ENCODE measurements at regions not wholly inside any gene's neighbourhood (a gene's known extent, or its start where the extent isn't known, plus 50 kb on each side); places are given as distances from the start of the nearest gene placed in this dataset.

GRCh38 chr2:88855620-88856408 lies 164.3 kb downstream of the RPIA start:
- H3K36me3 Mint-ChIP-seq (ENCODE audit: low read depth) = no peaks in the 10 kb centered on the region
- H3K9me3 Mint-ChIP-seq = no peaks in the 10 kb centered on the region
- Histone ChIP-seq H3K27me3 (ENCODE audit: insufficient read depth) (no peaks in the 10 kb centered on the region), H2AFZ (0 out of 2 replicates have a peak overlapping the region, but pooled peaks have one; percentile 52), H3K27ac (ENCODE audit: low read depth) (no peak overlapping the region), H3K36me3 (ENCODE audit: insufficient read depth) (no peaks in the 10 kb centered on the region), H3K4me3 (no peak overlapping the region), H3K4me1 (ENCODE audit: insufficient read depth) (peaks cover 21% of the 10 kb centered on the region), H3K79me2 (replicated peaks; ENCODE audit: insufficient read depth) (no peaks in the 10 kb centered on the region), H3K4me2 (no peak overlapping the region), H3K9me2 (ENCODE audit: insufficient read depth) (no peaks in the 10 kb centered on the region), H4K20me1 (replicated peaks; ENCODE audit: insufficient read depth) (no peaks in the 10 kb centered on the region), H3F3A (replicated peaks; ENCODE audit: low read depth) (no peaks in the 10 kb centered on the region)
- H3K27me3 Mint-ChIP-seq (ENCODE audit: insufficient read depth, low read depth, poor library complexity) = peaks cover 2% of the 10 kb centered on the region
- DNase-seq (ENCODE audit: low spot score) (no peak), ATAC-seq (no peak)
- no peak overlapping the region for H3K4me3 Mint-ChIP-seq
- TF ChIP-seq EZH2 (IDR thresholded peaks at IDR 0.05; ENCODE audit: low read depth, unreplicated experiment) (no peak), STAT1 (IDR thresholded peaks at IDR 0.05; ENCODE audit: unreplicated experiment) (no peak), JUNB (IDR thresholded peaks at IDR 0.05; ENCODE audit: unreplicated experiment) (no peak), POLR2AphosphoS5 (IDR thresholded peaks at IDR 0.05; ENCODE audit: low read depth) (no peak)
- peaks cover 33% of the 10 kb centered on the region for H3K4me1 Mint-ChIP-seq
- no peak overlapping the region for H3K27ac Mint-ChIP-seq

GRCh38 chr2:88856409-88857135 lies 165.1 kb downstream of the RPIA start:
- peaks cover 33% of the 10 kb centered on the region for H3K4me1 Mint-ChIP-seq
- H3K4me3 Mint-ChIP-seq = no peak overlapping the region
- no peaks in the 10 kb centered on the region for H3K27me3 ChIP-seq (ENCODE audit: insufficient read depth)
- TF ChIP-seq EZH2phosphoT487 (IDR thresholded peaks at IDR 0.05; ENCODE audit: unreplicated experiment) (no peak), POLR2AphosphoS5 (IDR thresholded peaks at IDR 0.05; ENCODE audit: low read depth) (no peak), STAT1 (IDR thresholded peaks at IDR 0.05; ENCODE audit: unreplicated experiment) (no peak), ZNF114 (CRISPR knock-in tag; IDR thresholded peaks at IDR 0.05) (no peak)
- TF ChIP-seq, protein P1, sequence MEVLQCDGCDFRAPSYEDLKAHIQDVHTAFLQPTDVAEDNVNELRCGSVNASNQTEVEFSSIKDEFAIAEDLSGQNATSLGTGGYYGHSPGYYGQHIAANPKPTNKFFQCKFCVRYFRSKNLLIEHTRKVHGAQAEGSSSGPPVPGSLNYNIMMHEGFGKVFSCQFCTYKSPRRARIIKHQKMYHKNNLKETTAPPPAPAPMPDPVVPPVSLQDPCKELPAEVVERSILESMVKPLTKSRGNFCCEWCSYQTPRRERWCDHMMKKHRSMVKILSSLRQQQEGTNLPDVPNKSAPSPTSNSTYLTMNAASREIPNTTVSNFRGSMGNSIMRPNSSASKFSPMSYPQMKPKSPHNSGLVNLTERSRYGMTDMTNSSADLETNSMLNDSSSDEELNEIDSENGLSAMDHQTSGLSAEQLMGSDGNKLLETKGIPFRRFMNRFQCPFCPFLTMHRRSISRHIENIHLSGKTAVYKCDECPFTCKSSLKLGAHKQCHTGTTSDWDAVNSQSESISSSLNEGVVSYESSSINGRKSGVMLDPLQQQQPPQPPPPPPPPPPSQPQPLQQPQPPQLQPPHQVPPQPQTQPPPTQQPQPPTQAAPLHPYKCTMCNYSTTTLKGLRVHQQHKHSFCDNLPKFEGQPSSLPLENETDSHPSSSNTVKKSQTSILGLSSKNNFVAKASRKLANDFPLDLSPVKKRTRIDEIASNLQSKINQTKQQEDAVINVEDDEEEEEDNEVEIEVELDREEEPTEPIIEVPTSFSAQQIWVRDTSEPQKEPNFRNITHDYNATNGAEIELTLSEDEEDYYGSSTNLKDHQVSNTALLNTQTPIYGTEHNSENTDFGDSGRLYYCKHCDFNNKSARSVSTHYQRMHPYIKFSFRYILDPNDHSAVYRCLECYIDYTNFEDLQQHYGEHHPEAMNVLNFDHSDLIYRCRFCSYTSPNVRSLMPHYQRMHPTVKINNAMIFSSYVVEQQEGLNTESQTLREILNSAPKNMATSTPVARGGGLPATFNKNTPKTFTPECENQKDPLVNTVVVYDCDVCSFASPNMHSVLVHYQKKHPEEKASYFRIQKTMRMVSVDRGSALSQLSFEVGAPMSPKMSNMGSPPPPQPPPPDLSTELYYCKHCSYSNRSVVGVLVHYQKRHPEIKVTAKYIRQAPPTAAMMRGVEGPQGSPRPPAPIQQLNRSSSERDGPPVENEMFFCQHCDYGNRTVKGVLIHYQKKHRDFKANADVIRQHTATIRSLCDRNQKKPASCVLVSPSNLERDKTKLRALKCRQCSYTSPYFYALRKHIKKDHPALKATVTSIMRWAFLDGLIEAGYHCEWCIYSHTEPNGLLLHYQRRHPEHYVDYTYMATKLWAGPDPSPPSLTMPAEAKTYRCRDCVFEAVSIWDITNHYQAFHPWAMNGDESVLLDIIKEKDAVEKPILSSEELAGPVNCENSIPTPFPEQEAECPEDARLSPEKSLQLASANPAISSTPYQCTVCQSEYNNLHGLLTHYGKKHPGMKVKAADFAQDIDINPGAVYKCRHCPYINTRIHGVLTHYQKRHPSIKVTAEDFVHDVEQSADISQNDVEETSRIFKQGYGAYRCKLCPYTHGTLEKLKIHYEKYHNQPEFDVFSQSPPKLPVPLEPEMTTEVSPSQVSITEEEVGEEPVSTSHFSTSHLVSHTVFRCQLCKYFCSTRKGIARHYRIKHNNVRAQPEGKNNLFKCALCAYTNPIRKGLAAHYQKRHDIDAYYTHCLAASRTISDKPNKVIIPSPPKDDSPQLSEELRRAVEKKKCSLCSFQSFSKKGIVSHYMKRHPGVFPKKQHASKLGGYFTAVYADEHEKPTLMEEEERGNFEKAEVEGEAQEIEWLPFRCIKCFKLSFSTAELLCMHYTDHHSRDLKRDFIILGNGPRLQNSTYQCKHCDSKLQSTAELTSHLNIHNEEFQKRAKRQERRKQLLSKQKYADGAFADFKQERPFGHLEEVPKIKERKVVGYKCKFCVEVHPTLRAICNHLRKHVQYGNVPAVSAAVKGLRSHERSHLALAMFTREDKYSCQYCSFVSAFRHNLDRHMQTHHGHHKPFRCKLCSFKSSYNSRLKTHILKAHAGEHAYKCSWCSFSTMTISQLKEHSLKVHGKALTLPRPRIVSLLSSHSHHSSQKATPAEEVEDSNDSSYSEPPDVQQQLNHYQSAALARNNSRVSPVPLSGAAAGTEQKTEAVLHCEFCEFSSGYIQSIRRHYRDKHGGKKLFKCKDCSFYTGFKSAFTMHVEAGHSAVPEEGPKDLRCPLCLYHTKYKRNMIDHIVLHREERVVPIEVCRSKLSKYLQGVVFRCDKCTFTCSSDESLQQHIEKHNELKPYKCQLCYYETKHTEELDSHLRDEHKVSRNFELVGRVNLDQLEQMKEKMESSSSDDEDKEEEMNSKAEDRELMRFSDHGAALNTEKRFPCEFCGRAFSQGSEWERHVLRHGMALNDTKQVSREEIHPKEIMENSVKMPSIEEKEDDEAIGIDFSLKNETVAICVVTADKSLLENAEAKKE (CRISPR knock-in tag; IDR thresholded peaks at IDR 0.05) = no peak
- peaks cover 21% of the 10 kb centered on the region for H3K4me1 ChIP-seq (ENCODE audit: insufficient read depth)
- no peaks in the 10 kb centered on the region for H3K9me2 ChIP-seq (ENCODE audit: insufficient read depth)
- H2AFZ ChIP-seq = no peak overlapping the region
- no peaks in the 10 kb centered on the region for H3K36me3 ChIP-seq (ENCODE audit: insufficient read depth)
- no peak for DNase-seq (ENCODE audit: low spot score)
- H3K27me3 Mint-ChIP-seq (ENCODE audit: insufficient read depth, low read depth, poor library complexity) = peaks cover 2% of the 10 kb centered on the region
- no peak overlapping the region for H3K27ac Mint-ChIP-seq
- no peaks in the 10 kb centered on the region for H4K20me1 ChIP-seq (replicated peaks; ENCODE audit: insufficient read depth)
- H3F3A ChIP-seq (replicated peaks; ENCODE audit: low read depth) = no peaks in the 10 kb centered on the region
- no peak overlapping the region for H3K4me3 ChIP-seq
- no peaks in the 10 kb centered on the region for H3K9me3 Mint-ChIP-seq
- H3K27ac ChIP-seq (ENCODE audit: low read depth) = no peak overlapping the region
- H3K79me2 ChIP-seq (replicated peaks; ENCODE audit: insufficient read depth) = no peaks in the 10 kb centered on the region
- no peak for ATAC-seq
- 0 out of 2 replicates have a peak overlapping the region, but pooled peaks have one; percentile 57 for H3K4me2 ChIP-seq
- no peaks in the 10 kb centered on the region for H3K36me3 Mint-ChIP-seq (ENCODE audit: low read depth)
